Thoracic aorta (tissue), 2 donors: ENCODE measurements at regions not wholly inside any gene's neighbourhood (a gene's known extent, or its start where the extent isn't known, plus 50 kb on each side); places are given as distances from the start of the nearest gene placed in this dataset.
"Not testable (repeated sequence)": the region's sequence is repeated elsewhere in the genome, so short reads cannot be mapped to it uniquely, and the experiment has no call there.

Experiments used
- ATAC-seq: fragments of 150-250 bp; one replicate; pipeline ENCODE4 v1.8.0; 2017; ENCODE audit warnings: low read depth; ENCODE audit not compliant: insufficient number of reproducible peaks, low FRiP score
- DNase-seq: peaks from one replicate; pipeline ENCODE4 v3.0.0-alpha.2; 2020; ENCODE audit warnings: low spot score
- H3K27ac ChIP-seq, 2 donors: fragments of 200-600 bp; sonication (generic); 1 replicate in 1 of 2; 2 replicates in 1 of 2; pipeline ENCODE4 v1.5.1; 2016; ENCODE audit warnings: mild to moderate bottlenecking in 2 of 2, moderate library complexity in 2 of 2
- H3K27me3 ChIP-seq: fragments of 200-600 bp; sonication (generic); replicated peaks from 2 replicates; pipeline ENCODE4 v1.6.0; 2016; ENCODE audit warnings: mild to moderate bottlenecking; ENCODE audit not compliant: insufficient read depth
- H3K36me3 ChIP-seq: fragments of 200-600 bp; sonication (generic); one replicate; pipeline ENCODE4 v1.5.1; 2016
- H3K4me1 ChIP-seq, 2 donors: fragments of 200-600 bp; sonication (generic); 1 replicate in 1 of 2; 2 replicates in 1 of 2; pipeline versions ENCODE4 v1.5.1 to v1.6.0; 2016; ENCODE audit warnings: low read depth in 2 of 2, mild to moderate bottlenecking in 1 of 2; ENCODE audit not compliant: control insufficient read depth in 1 of 2
- H3K4me3 ChIP-seq: fragments of 200-600 bp; sonication (generic); 2 replicates; pipeline ENCODE4 v1.5.1; 2016; ENCODE audit warnings: mild to moderate bottlenecking
- H3K9me3 ChIP-seq: fragments of 200-600 bp; sonication (generic); 2 replicates; pipeline ENCODE4 v1.5.1; 2016
- CTCF ChIP-seq: fragments of 200-600 bp; sonication (generic); IDR thresholded peaks from one replicate; pipeline ENCODE4 v1.5.1; 2019; ENCODE audit warnings: antibody characterized with exemption

- Histone ChIP-seq H3K27me3 (no peaks in the 10 kb centered on the region), H3K36me3 (no peaks in the 10 kb centered on the region), H3K4me3 (no peak overlapping the region), H3K9me3 (no peaks in the 10 kb centered on the region), H3K27ac (no peak overlapping the region), H3K4me1 (no peaks in the 10 kb centered on the region)
- ATAC-seq (no peak), DNase-seq (no peak)
- TF ChIP-seq CTCF, result no peak
Measured at GRCh38 chr4:141560056-141560455, 76.3 kb upstream of the IL15 start.

DNA sequence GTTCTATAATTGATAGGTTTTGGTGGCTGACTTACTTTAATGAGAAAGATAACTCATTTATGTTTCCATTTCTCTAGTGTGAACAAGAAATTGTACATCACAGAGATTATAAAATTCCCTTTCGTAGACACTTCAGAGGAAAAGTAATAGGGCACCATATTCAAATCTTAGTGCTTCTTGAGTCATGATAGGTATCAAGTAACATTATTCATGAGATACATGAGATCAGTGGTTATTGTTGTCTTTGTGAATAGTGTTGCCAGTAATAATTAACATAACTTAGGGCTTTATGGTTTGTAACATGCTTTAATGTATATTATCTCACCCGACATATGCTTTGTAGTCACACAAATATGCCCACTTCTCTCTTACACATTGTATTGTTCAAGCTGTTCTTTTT lies 73.7 kb upstream of the IL15 start:
- DNase-seq, result no peak
- no peak overlapping the region for H3K4me3 ChIP-seq
- H3K4me1 ChIP-seq, result no peaks in the 10 kb centered on the region
- no peaks in the 10 kb centered on the region for H3K27me3 ChIP-seq
- no peaks in the 10 kb centered on the region for H3K9me3 ChIP-seq
- no peak for ATAC-seq
- H3K36me3 ChIP-seq, result no peaks in the 10 kb centered on the region
- no peak for TF ChIP-seq CTCF
- H3K27ac ChIP-seq, result no peak overlapping the region

- no peaks in the 10 kb centered on the region for H3K9me3 ChIP-seq
- ATAC-seq, result no peak
- no peaks in the 10 kb centered on the region for H3K27me3 ChIP-seq
- no peaks in the 10 kb centered on the region for H3K4me1 ChIP-seq
- no peaks in the 10 kb centered on the region for H3K36me3 ChIP-seq
- H3K4me3 ChIP-seq, result no peak overlapping the region
- TF ChIP-seq CTCF, result no peak
- H3K27ac ChIP-seq, result no peak overlapping the region
- DNase-seq, result no peak
Measured at GRCh38 chr4:141563723-141564122, 72.7 kb upstream of the IL15 start.

DNA sequence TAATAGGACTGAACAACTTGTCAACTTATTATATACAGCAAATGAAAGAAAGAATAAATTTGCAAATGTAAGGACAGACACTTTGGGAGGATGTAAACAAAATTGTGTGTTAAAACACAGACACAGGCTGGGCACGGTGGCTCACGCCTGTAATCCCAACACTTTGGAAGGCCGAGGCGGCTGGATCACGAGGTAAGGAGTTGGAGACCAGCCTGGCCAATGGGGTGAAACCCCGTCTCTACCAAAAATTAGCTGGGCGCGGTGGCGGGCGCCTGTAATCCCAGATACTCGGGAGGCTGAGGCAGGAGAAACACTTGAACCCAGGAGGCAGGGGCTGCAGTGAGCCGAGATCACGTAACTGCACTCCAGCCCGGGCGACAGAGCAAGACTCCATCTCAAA lies 71.4 kb upstream of the IL15 start:
- not testable (repeated sequence) for H3K4me3 ChIP-seq, ATAC-seq

GRCh38 chr4:141565379-141566089 lies 70.8 kb upstream of the IL15 start:
- Histone ChIP-seq H3K9me3 (no peaks in the 10 kb centered on the region), H3K4me3 (no peak overlapping the region), H3K27ac (no peak overlapping the region), H3K36me3 (no peaks in the 10 kb centered on the region), H3K27me3 (no peaks in the 10 kb centered on the region), H3K4me1 (no peaks in the 10 kb centered on the region)
- DNase-seq, result no peak
- no peak for ATAC-seq
- TF ChIP-seq CTCF, result no peak

More for the DNA sequence above, 71.4 kb upstream of the IL15 start:
- not testable (repeated sequence) for DNase-seq, H3K9me3 ChIP-seq, H3K27me3 ChIP-seq, H3K36me3 ChIP-seq, H3K27ac ChIP-seq, H3K4me1 ChIP-seq
